HS-27A (cell line): ENCODE measurements at regions not wholly inside any gene's neighbourhood (a gene's known extent, or its start where the extent isn't known, plus 50 kb on each side); places are given as distances from the start of the nearest gene placed in this dataset.
"Not testable (repeated sequence)": the region's sequence is repeated elsewhere in the genome, so short reads cannot be mapped to it uniquely, and the experiment has no call there.

ENCODE experiments used
- DNase-seq: peaks from one replicate; pipeline ENCODE4 v3.0.0-alpha.2; 2012; ENCODE audit warnings: low read depth, missing footprints

DNA sequence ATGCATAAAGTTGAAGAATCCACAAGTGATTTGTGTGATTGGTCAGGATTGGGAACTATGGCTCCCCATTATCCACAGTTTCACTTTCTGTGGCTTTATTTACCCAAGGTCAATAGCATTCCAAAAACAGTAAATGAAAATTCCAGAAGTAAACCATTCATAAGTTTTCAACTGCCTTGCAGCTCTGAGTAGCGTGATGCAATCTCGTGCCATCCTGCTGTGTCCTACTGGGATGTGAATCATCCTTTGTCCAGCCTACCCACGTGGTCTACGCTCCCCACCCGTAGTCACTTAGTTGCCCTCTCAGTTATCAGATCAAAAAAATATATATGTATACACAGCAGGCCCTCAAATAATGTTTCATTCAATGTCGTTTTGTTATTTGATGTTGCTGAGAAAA, 89.0 kb upstream of the DLGAP1 start:
- no peak for DNase-seq

- DNase-seq, result no peak
These were observed 88.6 kb upstream of the DLGAP1 start for GRCh38 chr18:4543711-4544110.

DNA sequence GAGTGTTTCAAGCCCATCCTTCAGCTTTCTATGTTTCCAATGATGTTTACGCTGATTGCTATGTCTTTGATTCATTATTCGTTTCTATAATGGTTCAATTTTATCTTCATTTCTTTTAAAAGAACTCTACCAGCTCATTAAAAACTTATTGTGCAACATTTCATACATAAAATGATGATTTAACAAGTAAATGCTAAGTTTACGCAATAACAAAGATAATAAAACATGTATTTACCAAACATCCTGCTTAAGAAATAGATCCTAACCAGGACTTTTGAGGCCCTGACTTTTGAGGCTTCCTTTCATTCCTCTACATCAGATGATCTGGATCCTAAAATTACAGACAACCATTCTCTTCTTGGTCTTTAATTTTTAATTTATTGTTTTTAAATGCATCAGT, 86.5 kb upstream of the DLGAP1 start:
- no peak for DNase-seq

GRCh38 chr18:4536447-4536846, 81.3 kb upstream of the DLGAP1 start:
- DNase-seq, result no peak

DNA sequence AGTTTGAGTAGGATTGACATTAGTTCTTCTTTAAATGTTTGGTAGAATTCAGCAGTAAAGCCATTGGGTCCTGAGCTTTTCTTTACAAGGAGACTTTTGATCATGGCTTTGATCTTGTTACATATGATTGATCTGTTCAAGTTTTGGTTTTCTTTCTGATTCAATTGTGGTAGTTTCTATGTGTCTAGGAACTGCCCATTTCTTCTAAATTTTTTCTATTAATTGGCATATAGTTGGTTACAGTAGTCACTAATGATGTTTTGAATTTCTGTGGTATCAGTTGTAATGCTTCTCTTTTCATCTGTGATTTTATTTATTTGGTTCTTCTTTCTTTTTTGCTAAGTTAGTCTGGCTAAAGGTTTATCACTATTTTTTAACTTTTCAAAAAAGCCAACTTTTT, 73.3 kb upstream of the DLGAP1 start:
- DNase-seq, result no peak

DNA sequence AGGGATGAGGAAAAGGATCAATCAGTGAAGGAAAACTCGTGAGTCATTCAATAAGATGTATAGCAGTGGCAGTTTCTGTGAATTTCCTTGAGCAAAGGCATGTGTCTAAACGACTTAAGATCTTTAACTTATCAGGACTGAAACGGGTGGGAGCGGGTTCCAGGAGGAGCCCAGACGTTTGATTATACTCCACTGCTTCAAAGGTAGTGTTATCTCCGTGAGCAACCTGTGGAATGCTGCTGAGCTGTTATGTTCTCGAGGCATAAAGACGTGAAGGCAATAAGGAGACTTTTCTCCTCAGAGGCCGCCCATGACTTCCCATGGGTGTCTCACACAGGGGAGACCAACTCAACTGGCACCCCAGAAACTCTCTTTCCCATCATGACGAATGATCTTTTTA, 72.7 kb upstream of the DLGAP1 start:
- DNase-seq, result not testable (repeated sequence)

DNA sequence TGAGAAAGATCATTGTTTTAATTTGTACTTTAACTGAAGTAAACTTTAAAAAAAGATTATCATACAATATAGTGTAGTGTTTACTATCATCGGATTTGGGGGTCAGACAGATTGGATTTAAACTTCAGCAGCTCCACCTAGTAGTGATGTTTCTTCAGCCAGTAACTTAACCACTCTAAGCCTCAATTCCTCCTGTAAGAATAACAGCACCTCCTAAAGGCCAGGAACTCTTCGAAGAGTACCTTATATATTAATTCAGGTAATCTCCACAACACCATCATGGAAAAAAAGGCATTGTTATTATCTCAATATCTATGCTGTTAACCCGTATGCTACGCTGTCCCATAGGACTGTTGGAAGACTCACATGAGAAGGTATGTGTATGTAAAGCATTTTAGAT, 69.0 kb upstream of the DLGAP1 start:
- DNase-seq, result no peak

DNA sequence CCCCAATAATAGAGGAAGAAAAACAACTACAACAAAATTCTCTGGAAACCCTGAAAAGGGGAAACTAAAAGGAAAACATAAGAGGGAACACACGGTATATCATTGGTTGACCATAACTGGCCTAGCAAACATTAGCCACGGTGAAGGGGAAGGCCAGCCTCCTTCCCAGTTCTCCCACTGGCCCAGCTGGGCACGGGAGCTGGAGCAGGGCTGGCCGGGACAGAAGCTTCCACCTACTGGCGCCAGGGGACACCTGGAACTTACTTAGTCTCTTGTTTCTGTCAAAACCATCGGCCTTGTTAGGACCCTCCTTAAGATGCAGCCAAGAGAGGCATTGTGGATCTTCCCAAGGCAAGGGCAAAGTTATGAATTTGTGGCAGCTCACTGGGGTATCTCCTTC, 56.1 kb upstream of the DLGAP1 start:
- no peak for DNase-seq

GRCh38 chr18:4510711-4511110, 55.6 kb upstream of the DLGAP1 start:
- no peak for DNase-seq

- no peak for DNase-seq
These were observed 55.1 kb upstream of the DLGAP1 start for GRCh38 chr18:4510160-4510559.
